RWPE2 (cell line): ENCODE measurements at regions not wholly inside any gene's neighbourhood (a gene's known extent, or its start where the extent isn't known, plus 50 kb on each side); places are given as distances from the start of the nearest gene placed in this dataset.

Experiments used
- ATAC-seq: fragments of 200-7000 bp; cut with Tn5 transposase; 3 replicates; pipeline ENCODE4 v1.9.1; 2021; ENCODE audit warnings: low read depth
- DNase-seq: peaks from one replicate; pipeline ENCODE4 v3.0.0-alpha.2; 2020; ENCODE audit warnings: low spot score
- H3K27ac ChIP-seq: fragments of 450-650 bp; 2 replicates; pipeline ENCODE4 v1.5.1; 2017; ENCODE audit warnings: mild to moderate bottlenecking; ENCODE audit not compliant: poor library complexity, severe bottlenecking
- H3K27me3 ChIP-seq: fragments of 250-450 bp; sonication (Bioruptor Pico); 2 replicates; pipeline ENCODE4 v1.5.1; 2021; ENCODE audit warnings: mild to moderate bottlenecking, moderate library complexity; ENCODE audit not compliant: insufficient read depth, poor library complexity, severe bottlenecking
- H3K36me3 ChIP-seq: fragments of 250-450 bp; sonication (Bioruptor Pico); 2 replicates; pipeline ENCODE4 v1.5.1; 2020; ENCODE audit warnings: low read depth, mild to moderate bottlenecking, moderate library complexity
- H3K4me1 ChIP-seq: fragments of 250-450 bp; sonication (Bioruptor Pico); 2 replicates; pipeline ENCODE4 v1.5.1; 2021; ENCODE audit warnings: mild to moderate bottlenecking, moderate library complexity; ENCODE audit not compliant: insufficient read depth, poor library complexity, severe bottlenecking
- H3K4me3 ChIP-seq: fragments of 250-450 bp; sonication (Bioruptor Pico); 2 replicates; pipeline ENCODE4 v1.5.1; 2021; ENCODE audit warnings: mild to moderate bottlenecking, moderate library complexity; ENCODE audit not compliant: severe bottlenecking
- H3K9me3 ChIP-seq: fragments of 250-450 bp; sonication (Bioruptor Pico); 2 replicates; pipeline ENCODE4 v1.5.1; 2021; ENCODE audit warnings: mild to moderate bottlenecking, moderate library complexity; ENCODE audit not compliant: severe bottlenecking
- TF ChIP-seq, protein P1 (sequence below): fragments of 450-650 bp; IDR thresholded peaks from one replicate; pipeline ENCODE4 v1.5.1; 2017; ENCODE audit warnings: mild to moderate bottlenecking, moderate library complexity; ENCODE audit not compliant: poor library complexity, severe bottlenecking

DNA sequence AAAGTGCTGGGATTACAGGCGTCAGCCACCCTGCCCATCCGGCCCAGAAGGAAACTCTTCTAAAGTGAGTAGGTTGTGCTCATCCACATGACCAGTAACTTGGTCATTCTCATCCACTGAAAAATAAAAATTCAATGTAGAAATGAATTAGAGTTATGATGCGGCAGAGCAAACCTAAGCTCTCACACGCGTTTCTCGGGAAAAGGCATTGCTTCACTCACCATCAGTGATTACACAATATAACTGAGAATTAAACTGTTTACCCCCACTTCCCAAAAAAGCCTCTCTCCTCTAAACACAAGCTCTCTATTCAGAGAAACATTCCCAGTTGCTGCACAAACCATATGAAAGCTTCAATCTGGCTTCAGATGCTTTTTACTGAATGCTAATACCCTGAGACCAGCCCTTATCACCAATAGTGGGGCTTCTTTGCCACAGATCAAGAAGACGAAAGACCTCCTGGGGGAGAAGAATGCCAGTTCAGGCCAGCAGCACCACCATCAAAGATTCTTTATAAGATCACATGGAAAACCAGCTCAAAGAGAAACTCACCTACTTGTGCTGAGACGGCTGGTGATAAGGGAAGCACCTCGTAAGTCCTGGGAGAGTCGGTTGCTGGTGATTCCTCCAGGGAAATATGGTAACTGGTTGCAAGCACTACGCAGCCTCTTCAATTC, 121.5 kb upstream of the SFSWAP start:
- no peaks in the 10 kb centered on the region for H3K27me3 ChIP-seq
- H3K36me3 ChIP-seq = no peaks in the 10 kb centered on the region
- TF ChIP-seq, protein P1, sequence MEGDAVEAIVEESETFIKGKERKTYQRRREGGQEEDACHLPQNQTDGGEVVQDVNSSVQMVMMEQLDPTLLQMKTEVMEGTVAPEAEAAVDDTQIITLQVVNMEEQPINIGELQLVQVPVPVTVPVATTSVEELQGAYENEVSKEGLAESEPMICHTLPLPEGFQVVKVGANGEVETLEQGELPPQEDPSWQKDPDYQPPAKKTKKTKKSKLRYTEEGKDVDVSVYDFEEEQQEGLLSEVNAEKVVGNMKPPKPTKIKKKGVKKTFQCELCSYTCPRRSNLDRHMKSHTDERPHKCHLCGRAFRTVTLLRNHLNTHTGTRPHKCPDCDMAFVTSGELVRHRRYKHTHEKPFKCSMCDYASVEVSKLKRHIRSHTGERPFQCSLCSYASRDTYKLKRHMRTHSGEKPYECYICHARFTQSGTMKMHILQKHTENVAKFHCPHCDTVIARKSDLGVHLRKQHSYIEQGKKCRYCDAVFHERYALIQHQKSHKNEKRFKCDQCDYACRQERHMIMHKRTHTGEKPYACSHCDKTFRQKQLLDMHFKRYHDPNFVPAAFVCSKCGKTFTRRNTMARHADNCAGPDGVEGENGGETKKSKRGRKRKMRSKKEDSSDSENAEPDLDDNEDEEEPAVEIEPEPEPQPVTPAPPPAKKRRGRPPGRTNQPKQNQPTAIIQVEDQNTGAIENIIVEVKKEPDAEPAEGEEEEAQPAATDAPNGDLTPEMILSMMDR = no peak
- no peak overlapping the region for H3K4me3 ChIP-seq
- DNase-seq = no peak
- ATAC-seq = no peak
- H3K4me1 ChIP-seq = no peaks in the 10 kb centered on the region
- no peak overlapping the region for H3K27ac ChIP-seq
- H3K9me3 ChIP-seq = peaks cover 2% of the 10 kb centered on the region

DNA sequence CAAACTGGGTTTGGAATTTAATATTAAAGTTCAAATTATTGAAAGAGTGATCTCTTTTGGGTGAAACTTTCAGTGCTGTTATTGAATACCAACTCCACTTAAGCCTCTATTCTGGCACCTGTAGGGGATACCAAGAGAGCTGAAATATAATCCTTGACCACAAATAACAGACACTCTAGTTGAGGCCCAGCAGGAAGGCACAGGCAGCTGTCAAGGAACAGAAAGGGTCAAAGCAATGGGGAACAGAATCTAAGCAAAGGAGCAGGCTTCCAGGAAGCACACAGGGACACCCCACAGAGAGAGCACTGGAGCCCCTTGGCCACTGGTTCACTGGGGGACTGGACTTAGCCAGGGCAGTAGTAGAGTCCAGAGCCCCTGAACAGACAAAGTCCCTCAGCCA, 120.9 kb upstream of the SFSWAP start:
- H3K36me3 ChIP-seq = no peaks in the 10 kb centered on the region
- TF ChIP-seq, protein P1 = no peak
- H3K9me3 ChIP-seq = peaks cover 2% of the 10 kb centered on the region
- no peak overlapping the region for H3K4me3 ChIP-seq
- H3K27me3 ChIP-seq = no peaks in the 10 kb centered on the region
- no peaks in the 10 kb centered on the region for H3K4me1 ChIP-seq
- H3K27ac ChIP-seq = no peak overlapping the region
- ATAC-seq = no peak
- no peak for DNase-seq

DNA sequence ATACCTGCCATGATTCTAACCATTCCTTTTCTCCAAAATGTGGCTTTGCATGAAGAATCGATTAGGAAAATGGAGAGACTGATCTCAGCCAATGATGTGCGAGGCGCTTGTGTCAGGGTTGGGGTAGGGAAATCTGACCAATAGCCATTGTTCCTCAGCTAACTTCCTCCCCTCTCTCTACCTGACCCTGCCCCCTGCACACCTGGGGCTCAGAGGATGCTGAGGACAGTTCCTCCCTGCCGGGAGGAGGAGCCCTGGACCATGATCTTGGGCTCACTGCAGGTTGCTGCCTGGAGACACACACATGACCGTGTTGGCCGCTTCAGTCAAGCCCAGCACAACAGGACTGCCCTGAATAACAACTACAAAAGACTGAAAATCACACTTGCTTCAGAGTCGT, 119.8 kb upstream of the SFSWAP start:
- peak; percentile 14; the same call in 1 of the 3 replicates for ATAC-seq
- Histone ChIP-seq H3K27me3 (no peaks in the 10 kb centered on the region), H3K36me3 (no peaks in the 10 kb centered on the region), H3K4me1 (no peaks in the 10 kb centered on the region), H3K27ac (no peak overlapping the region), H3K9me3 (peaks cover 2% of the 10 kb centered on the region), H3K4me3 (no peak overlapping the region)
- TF ChIP-seq, protein P1 = no peak
- DNase-seq = no peak

DNA sequence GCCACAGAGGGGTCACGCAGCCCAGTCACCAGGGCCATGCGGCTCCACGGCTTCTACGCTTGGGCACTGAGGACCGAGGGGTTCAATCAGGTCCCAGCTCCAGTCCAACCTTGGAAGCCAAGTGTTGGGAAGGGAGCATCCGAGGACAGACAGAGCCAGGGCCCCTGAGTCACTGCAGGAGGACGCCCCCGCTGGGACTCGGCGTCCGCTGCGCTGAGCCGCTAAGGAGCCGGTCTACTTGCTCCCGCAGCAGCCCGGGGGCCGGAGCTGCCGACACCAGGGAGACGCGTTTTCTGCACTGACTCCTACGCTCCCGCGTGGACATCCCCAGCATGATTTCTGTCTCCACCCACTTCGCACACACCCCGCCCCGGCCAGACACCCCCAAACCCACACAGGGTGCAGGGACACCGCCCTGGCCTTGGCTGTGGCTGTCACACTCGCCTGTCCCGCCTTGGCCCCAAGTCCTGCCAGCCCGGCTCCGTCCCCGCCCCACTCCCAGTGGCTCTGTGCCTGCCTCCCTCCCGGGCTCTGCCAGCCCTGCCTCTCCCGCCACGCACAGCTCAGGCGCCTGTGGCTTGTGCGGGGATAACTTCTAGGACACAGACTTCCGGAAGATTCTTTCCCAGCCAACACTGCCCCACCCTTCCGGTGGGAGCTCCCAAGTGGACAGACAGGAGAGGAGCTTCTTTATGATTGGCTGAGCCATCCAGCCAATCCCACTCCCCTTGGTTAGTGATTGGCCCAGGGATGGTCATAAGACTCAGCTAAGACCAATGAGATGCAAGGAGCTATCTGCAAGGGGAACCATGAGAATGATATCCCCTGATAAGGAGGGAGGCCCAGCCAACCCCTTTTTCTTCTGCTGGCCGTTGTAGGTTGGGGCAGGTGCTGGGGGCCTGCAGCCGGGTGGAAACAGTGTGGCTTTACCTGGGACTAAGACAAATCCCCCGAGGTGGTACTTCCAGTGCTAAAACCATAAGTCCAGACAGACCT, 118.9 kb upstream of the SFSWAP start:
- no peak for ATAC-seq
- no peak for DNase-seq
- Histone ChIP-seq H3K36me3 (no peaks in the 10 kb centered on the region), H3K27ac (no peak overlapping the region), H3K27me3 (no peaks in the 10 kb centered on the region), H3K4me1 (no peaks in the 10 kb centered on the region), H3K4me3 (no peak overlapping the region), H3K9me3 (no peaks in the 10 kb centered on the region)
- TF ChIP-seq, protein P1 = no peak
